ENCODE measurements at regions not wholly inside any gene's neighbourhood (a gene's known extent, or its start where the extent isn't known, plus 50 kb on each side); places are given as distances from the start of the nearest gene placed in this dataset.

GRCh38 chr4:38347251-38347650 lies 316.7 kb upstream of the KLF3 start:
- no peak for DNase-seq

- DNase-seq: no peak
Observed at GRCh38 chr4:38354421-38354820, 309.6 kb upstream of the KLF3 start.

- no peak for DNase-seq
Observed at GRCh38 chr4:38354872-38355271, 309.1 kb upstream of the KLF3 start.

- DNase-seq: no peak
Observed at GRCh38 chr4:38356686-38357085, 307.3 kb upstream of the KLF3 start.

GRCh38 chr4:38357546-38357945 lies 306.5 kb upstream of the KLF3 start:
- no peak for DNase-seq

- DNase-seq: no peak
Observed at GRCh38 chr4:38359113-38359512, 304.9 kb upstream of the KLF3 start.

GRCh38 chr4:38360201-38360600 lies 303.8 kb upstream of the KLF3 start:
- DNase-seq: no peak

GRCh38 chr4:38364383-38364963 lies 299.5 kb upstream of the KLF3 start:
- no peak for DNase-seq

GRCh38 chr4:38365261-38365660 lies 298.7 kb upstream of the KLF3 start:
- no peak for DNase-seq

- no peak for DNase-seq
Observed at GRCh38 chr4:38365748-38366310, 298.2 kb upstream of the KLF3 start.

GRCh38 chr4:38366456-38366855 lies 297.5 kb upstream of the KLF3 start:
- DNase-seq: no peak

GRCh38 chr4:38366997-38367396 lies 297.0 kb upstream of the KLF3 start:
- DNase-seq: no peak

- DNase-seq: no peak
Observed at GRCh38 chr4:38367642-38368174, 296.3 kb upstream of the KLF3 start.

GRCh38 chr4:38368613-38369012 lies 295.4 kb upstream of the KLF3 start:
- no peak for DNase-seq

GRCh38 chr4:38371391-38371851 lies 292.6 kb upstream of the KLF3 start:
- no peak for DNase-seq

GRCh38 chr4:38373375-38373774 lies 290.6 kb upstream of the KLF3 start:
- DNase-seq: no peak

- no peak for DNase-seq
Observed at GRCh38 chr4:38377195-38377594, 286.8 kb upstream of the KLF3 start.

- no peak for DNase-seq
Observed at GRCh38 chr4:38378478-38378877, 285.5 kb upstream of the KLF3 start.

GRCh38 chr4:38381788-38382187 lies 282.2 kb upstream of the KLF3 start:
- no peak for DNase-seq

GRCh38 chr4:38382520-38382919 lies 281.5 kb upstream of the KLF3 start:
- no peak for DNase-seq

GRCh38 chr4:38383646-38384121 lies 280.3 kb upstream of the KLF3 start:
- DNase-seq: no peak

- DNase-seq: no peak
Observed at GRCh38 chr4:38385093-38386004, 278.6 kb upstream of the KLF3 start.

- DNase-seq: no peak
Observed at GRCh38 chr4:38386005-38386551, 277.9 kb upstream of the KLF3 start.

Measured in activated T-cell treated with anti-CD3 and anti-CD28 coated beads, Interleukin-2, amount 50 U/mL, for 48 hours (primary cell).